ENCODE measurements at regions not wholly inside any gene's neighbourhood (a gene's known extent, or its start where the extent isn't known, plus 50 kb on each side); places are given as distances from the start of the nearest gene placed in this dataset.

GRCh38 chr3:124602980-124603627 is 127.1 kb upstream of the UMPS start:
- no peak for DNase-seq (ENCODE audit: low spot score)

- DNase-seq (ENCODE audit: low spot score) = no peak
Observed at GRCh38 chr3:124605781-124606579, 124.3 kb upstream of the UMPS start.

- no peak for DNase-seq (ENCODE audit: low spot score)
Observed at GRCh38 chr3:124607163-124607562, 123.1 kb upstream of the UMPS start.

GRCh38 chr3:124609402-124609801 is 120.8 kb upstream of the UMPS start:
- no peak for DNase-seq (ENCODE audit: low spot score)

GRCh38 chr3:124610130-124610529 is 120.1 kb upstream of the UMPS start:
- DNase-seq (ENCODE audit: low spot score) = no peak

- DNase-seq (ENCODE audit: low spot score) = no peak
Observed at GRCh38 chr3:124611520-124611919, 118.7 kb upstream of the UMPS start.

GRCh38 chr3:124615896-124616543 is 114.2 kb upstream of the UMPS start:
- no peak for DNase-seq (ENCODE audit: low spot score)

GRCh38 chr3:124617177-124617576 is 113.1 kb upstream of the UMPS start:
- DNase-seq (ENCODE audit: low spot score) = no peak

- no peak for DNase-seq (ENCODE audit: low spot score)
Observed at GRCh38 chr3:124619887-124620599, 110.2 kb upstream of the UMPS start.

- DNase-seq (ENCODE audit: low spot score) = no peak
Observed at GRCh38 chr3:124620600-124621063, 109.6 kb upstream of the UMPS start.

- no peak for DNase-seq (ENCODE audit: low spot score)
Observed at GRCh38 chr3:124621498-124621897, 108.8 kb upstream of the UMPS start.

- no peak for DNase-seq (ENCODE audit: low spot score)
Observed at GRCh38 chr3:124625074-124625473, 105.2 kb upstream of the UMPS start.

- no peak for DNase-seq (ENCODE audit: low spot score)
Observed at GRCh38 chr3:124627501-124627908, 102.7 kb upstream of the UMPS start.

GRCh38 chr3:124628863-124629262 is 101.4 kb upstream of the UMPS start:
- no peak for DNase-seq (ENCODE audit: low spot score)

GRCh38 chr3:124629497-124629896 is 100.8 kb upstream of the UMPS start:
- DNase-seq (ENCODE audit: low spot score) = no peak

- DNase-seq (ENCODE audit: low spot score) = no peak
Observed at GRCh38 chr3:124630960-124631359, 99.3 kb upstream of the UMPS start.

- no peak for DNase-seq (ENCODE audit: low spot score)
Observed at GRCh38 chr3:124631727-124632126, 98.5 kb upstream of the UMPS start.

GRCh38 chr3:124632566-124633140 is 97.6 kb upstream of the UMPS start:
- no peak for DNase-seq (ENCODE audit: low spot score)

GRCh38 chr3:124633524-124633923 is 96.7 kb upstream of the UMPS start:
- no peak for DNase-seq (ENCODE audit: low spot score)

- DNase-seq (ENCODE audit: low spot score) = no peak
Observed at GRCh38 chr3:124634210-124635168, 95.8 kb upstream of the UMPS start.

GRCh38 chr3:124635169-124635539 is 95.1 kb upstream of the UMPS start:
- no peak for DNase-seq (ENCODE audit: low spot score)
